ENCODE measurements at regions not wholly inside any gene's neighbourhood (a gene's known extent, or its start where the extent isn't known, plus 50 kb on each side); places are given as distances from the start of the nearest gene placed in this dataset.

GRCh38 chr20:51980277-51980676, 178.0 kb upstream of the SALL4 start:
- Histone ChIP-seq H3K9ac (ENCODE audit: low read depth, low read length, poor library complexity, severe bottlenecking) (no peak overlapping the region), H3K79me2 (ENCODE audit: insufficient read depth, low read length) (no peaks in the 10 kb centered on the region), H3K4me1 (ENCODE audit: insufficient read depth, low read length, poor library complexity, severe bottlenecking) (peaks cover 8% of the 10 kb centered on the region), H3K9me2 (replicated peaks; ENCODE audit: low read depth, low read length) (no peaks in the 10 kb centered on the region), H3F3A (ENCODE audit: low read depth) (no peaks in the 10 kb centered on the region), H3K4me2 (ENCODE audit: low read depth, low read length, poor library complexity, severe bottlenecking) (no peak overlapping the region), H2AFZ (ENCODE audit: low read length) (no peak overlapping the region), H4K20me1 (ENCODE audit: insufficient read depth, low read length, poor library complexity, severe bottlenecking) (no peaks in the 10 kb centered on the region), H3K27me3 (ENCODE audit: insufficient read depth, low read length, poor library complexity, severe bottlenecking) (no peaks in the 10 kb centered on the region), H3K4me3 (ENCODE audit: low read length, poor library complexity, severe bottlenecking) (no peak overlapping the region), H3K9me3 (ENCODE audit: insufficient read depth, low read depth, low read length) (0 out of 2 replicates have a peak, but pooled peaks cover 4% of the 10 kb centered on the region), H3K36me3 (ENCODE audit: insufficient read depth, low read length) (no peaks in the 10 kb centered on the region)
- TF ChIP-seq, protein P1, sequence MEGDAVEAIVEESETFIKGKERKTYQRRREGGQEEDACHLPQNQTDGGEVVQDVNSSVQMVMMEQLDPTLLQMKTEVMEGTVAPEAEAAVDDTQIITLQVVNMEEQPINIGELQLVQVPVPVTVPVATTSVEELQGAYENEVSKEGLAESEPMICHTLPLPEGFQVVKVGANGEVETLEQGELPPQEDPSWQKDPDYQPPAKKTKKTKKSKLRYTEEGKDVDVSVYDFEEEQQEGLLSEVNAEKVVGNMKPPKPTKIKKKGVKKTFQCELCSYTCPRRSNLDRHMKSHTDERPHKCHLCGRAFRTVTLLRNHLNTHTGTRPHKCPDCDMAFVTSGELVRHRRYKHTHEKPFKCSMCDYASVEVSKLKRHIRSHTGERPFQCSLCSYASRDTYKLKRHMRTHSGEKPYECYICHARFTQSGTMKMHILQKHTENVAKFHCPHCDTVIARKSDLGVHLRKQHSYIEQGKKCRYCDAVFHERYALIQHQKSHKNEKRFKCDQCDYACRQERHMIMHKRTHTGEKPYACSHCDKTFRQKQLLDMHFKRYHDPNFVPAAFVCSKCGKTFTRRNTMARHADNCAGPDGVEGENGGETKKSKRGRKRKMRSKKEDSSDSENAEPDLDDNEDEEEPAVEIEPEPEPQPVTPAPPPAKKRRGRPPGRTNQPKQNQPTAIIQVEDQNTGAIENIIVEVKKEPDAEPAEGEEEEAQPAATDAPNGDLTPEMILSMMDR (conservative IDR thresholded peaks at IDR 0.05; ENCODE audit: low read length) = no peak

- Histone ChIP-seq H3K4me2 (ENCODE audit: low read depth, low read length, poor library complexity, severe bottlenecking) (no peak overlapping the region), H3K27me3 (ENCODE audit: insufficient read depth, low read length, poor library complexity, severe bottlenecking) (no peaks in the 10 kb centered on the region), H3K4me3 (ENCODE audit: low read length, poor library complexity, severe bottlenecking) (no peak overlapping the region), H3K9me3 (ENCODE audit: insufficient read depth, low read depth, low read length) (0 out of 2 replicates have a peak, but pooled peaks cover 4% of the 10 kb centered on the region), H2AFZ (ENCODE audit: low read length) (no peak overlapping the region), H3K9me2 (replicated peaks; ENCODE audit: low read depth, low read length) (no peaks in the 10 kb centered on the region), H3K79me2 (ENCODE audit: insufficient read depth, low read length) (no peaks in the 10 kb centered on the region), H3K36me3 (ENCODE audit: insufficient read depth, low read length) (no peaks in the 10 kb centered on the region), H3F3A (ENCODE audit: low read depth) (no peaks in the 10 kb centered on the region), H4K20me1 (ENCODE audit: insufficient read depth, low read length, poor library complexity, severe bottlenecking) (no peaks in the 10 kb centered on the region), H3K4me1 (ENCODE audit: insufficient read depth, low read length, poor library complexity, severe bottlenecking) (no peaks in the 10 kb centered on the region), H3K9ac (ENCODE audit: low read depth, low read length, poor library complexity, severe bottlenecking) (no peak overlapping the region)
- TF ChIP-seq EZH2phosphoT487 (IDR thresholded peaks at IDR 0.05; ENCODE audit: borderline replicate concordance) = no peak
- TF ChIP-seq, protein P1 (conservative IDR thresholded peaks at IDR 0.05; ENCODE audit: low read length) = no peak
Measured at GRCh38 chr20:51979226-51979625, 176.9 kb upstream of the SALL4 start.

GRCh38 chr20:51978070-51978501, 175.8 kb upstream of the SALL4 start:
- no peaks in the 10 kb centered on the region for H3K36me3 ChIP-seq (ENCODE audit: insufficient read depth, low read length)
- H3K4me3 ChIP-seq (ENCODE audit: low read length, poor library complexity, severe bottlenecking) = no peak overlapping the region
- no peaks in the 10 kb centered on the region for H3K4me1 ChIP-seq (ENCODE audit: insufficient read depth, low read length, poor library complexity, severe bottlenecking)
- H4K20me1 ChIP-seq (ENCODE audit: insufficient read depth, low read length, poor library complexity, severe bottlenecking) = no peaks in the 10 kb centered on the region
- H3K79me2 ChIP-seq (ENCODE audit: insufficient read depth, low read length) = no peaks in the 10 kb centered on the region
- no peak overlapping the region for H3K4me2 ChIP-seq (ENCODE audit: low read depth, low read length, poor library complexity, severe bottlenecking)
- H3K9me2 ChIP-seq (replicated peaks; ENCODE audit: low read depth, low read length) = no peaks in the 10 kb centered on the region
- H3K9ac ChIP-seq (ENCODE audit: low read depth, low read length, poor library complexity, severe bottlenecking) = no peak overlapping the region
- H3F3A ChIP-seq (ENCODE audit: low read depth) = no peaks in the 10 kb centered on the region
- H2AFZ ChIP-seq (ENCODE audit: low read length) = no peak overlapping the region
- 0 out of 2 replicates have a peak, but pooled peaks cover 4% of the 10 kb centered on the region for H3K9me3 ChIP-seq (ENCODE audit: insufficient read depth, low read depth, low read length)
- no peak for TF ChIP-seq EZH2phosphoT487 (IDR thresholded peaks at IDR 0.05; ENCODE audit: borderline replicate concordance)
- TF ChIP-seq, protein P1 (conservative IDR thresholded peaks at IDR 0.05; ENCODE audit: low read length) = no peak
- no peaks in the 10 kb centered on the region for H3K27me3 ChIP-seq (ENCODE audit: insufficient read depth, low read length, poor library complexity, severe bottlenecking)
